ENCODE measurements at regions not wholly inside any gene's neighbourhood (a gene's known extent, or its start where the extent isn't known, plus 50 kb on each side); places are given as distances from the start of the nearest gene placed in this dataset.

- ChIA-PET CTCF (no interaction called here), POLR2A (ENCODE audit: low non-redundant PET) (no interaction called here)
- no peak for DNase-seq (ENCODE audit: low spot score)
- TF ChIP-seq CTCF (conservative IDR thresholded peaks at IDR 0.05; ENCODE audit: low read depth) = no peak
- H3K27ac ChIP-seq = no peak overlapping the region
These were observed 207.6 kb downstream of the CWF19L2 start for GRCh38 chr11:107250017-107250416.

GRCh38 chr11:107249054-107249453, 208.6 kb downstream of the CWF19L2 start:
- no peak for TF ChIP-seq CTCF (conservative IDR thresholded peaks at IDR 0.05; ENCODE audit: low read depth)
- POLR2A ChIA-PET (ENCODE audit: low non-redundant PET) = no interaction called here
- CTCF ChIA-PET = no interaction called here
- no peak overlapping the region for H3K27ac ChIP-seq
- DNase-seq (ENCODE audit: low spot score) = no peak

- ChIA-PET POLR2A (ENCODE audit: low non-redundant PET) (no interaction called here), CTCF (no interaction called here)
- no peak overlapping the region for H3K27ac ChIP-seq
- no peak for DNase-seq (ENCODE audit: low spot score)
- no peak for TF ChIP-seq CTCF (conservative IDR thresholded peaks at IDR 0.05; ENCODE audit: low read depth)
These were observed 210.3 kb downstream of the CWF19L2 start for GRCh38 chr11:107247167-107247861.

GRCh38 chr11:107243929-107244328, 213.7 kb downstream of the CWF19L2 start:
- no peak for TF ChIP-seq CTCF (conservative IDR thresholded peaks at IDR 0.05; ENCODE audit: low read depth)
- no peak for DNase-seq (ENCODE audit: low spot score)
- CTCF ChIA-PET = no interaction called here
- H3K27ac ChIP-seq = no peak overlapping the region
- POLR2A ChIA-PET (ENCODE audit: low non-redundant PET) = no interaction called here

GRCh38 chr11:107232451-107232850, 214.2 kb upstream of the GUCY1A2 start:
- no peak overlapping the region for H3K27ac ChIP-seq
- ChIA-PET CTCF (no interaction called here), POLR2A (ENCODE audit: low non-redundant PET) (no interaction called here)
- DNase-seq (ENCODE audit: low spot score) = no peak
- TF ChIP-seq CTCF (conservative IDR thresholded peaks at IDR 0.05; ENCODE audit: low read depth) = no peak

GRCh38 chr11:107224836-107225235, 206.6 kb upstream of the GUCY1A2 start:
- TF ChIP-seq CTCF (conservative IDR thresholded peaks at IDR 0.05; ENCODE audit: low read depth) = no peak
- no peak overlapping the region for H3K27ac ChIP-seq
- CTCF ChIA-PET = no interaction called here
- DNase-seq (ENCODE audit: low spot score) = no peak
- POLR2A ChIA-PET (ENCODE audit: low non-redundant PET) = no interaction called here
